ENCODE measurements at regions not wholly inside any gene's neighbourhood (a gene's known extent, or its start where the extent isn't known, plus 50 kb on each side); places are given as distances from the start of the nearest gene placed in this dataset.

DNA sequence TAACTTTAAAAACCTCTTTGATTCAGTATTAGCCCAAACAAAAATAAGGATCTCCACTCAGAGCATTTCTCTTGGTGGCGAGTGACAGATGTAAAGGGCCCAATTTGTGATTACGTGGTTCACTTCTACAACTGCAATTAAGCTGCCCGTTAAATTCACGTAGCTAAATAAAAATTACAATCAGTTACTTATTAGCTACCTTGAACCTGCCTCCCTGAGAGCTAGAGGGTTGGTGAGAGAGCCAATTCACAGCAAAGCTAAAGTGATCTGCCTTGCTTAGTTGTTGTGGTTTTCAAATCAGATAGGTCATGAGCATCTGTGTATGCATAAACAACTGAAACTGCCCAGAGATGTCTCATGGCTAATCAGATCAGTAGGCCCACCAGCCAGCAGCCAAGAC lies 156.7 kb downstream of the RNF152 start:
- no peak for TF ChIP-seq POLR2A (IDR thresholded peaks at IDR 0.05)
- TF ChIP-seq, protein P1, sequence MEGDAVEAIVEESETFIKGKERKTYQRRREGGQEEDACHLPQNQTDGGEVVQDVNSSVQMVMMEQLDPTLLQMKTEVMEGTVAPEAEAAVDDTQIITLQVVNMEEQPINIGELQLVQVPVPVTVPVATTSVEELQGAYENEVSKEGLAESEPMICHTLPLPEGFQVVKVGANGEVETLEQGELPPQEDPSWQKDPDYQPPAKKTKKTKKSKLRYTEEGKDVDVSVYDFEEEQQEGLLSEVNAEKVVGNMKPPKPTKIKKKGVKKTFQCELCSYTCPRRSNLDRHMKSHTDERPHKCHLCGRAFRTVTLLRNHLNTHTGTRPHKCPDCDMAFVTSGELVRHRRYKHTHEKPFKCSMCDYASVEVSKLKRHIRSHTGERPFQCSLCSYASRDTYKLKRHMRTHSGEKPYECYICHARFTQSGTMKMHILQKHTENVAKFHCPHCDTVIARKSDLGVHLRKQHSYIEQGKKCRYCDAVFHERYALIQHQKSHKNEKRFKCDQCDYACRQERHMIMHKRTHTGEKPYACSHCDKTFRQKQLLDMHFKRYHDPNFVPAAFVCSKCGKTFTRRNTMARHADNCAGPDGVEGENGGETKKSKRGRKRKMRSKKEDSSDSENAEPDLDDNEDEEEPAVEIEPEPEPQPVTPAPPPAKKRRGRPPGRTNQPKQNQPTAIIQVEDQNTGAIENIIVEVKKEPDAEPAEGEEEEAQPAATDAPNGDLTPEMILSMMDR (IDR thresholded peaks at IDR 0.05): no peak
